Hepatocyte (in vitro differentiated cells): ENCODE measurements at regions not wholly inside any gene's neighbourhood (a gene's known extent, or its start where the extent isn't known, plus 50 kb on each side); places are given as distances from the start of the nearest gene placed in this dataset.

Experiments
- DNase-seq: peaks from one replicate; pipeline ENCODE4 v3.0.0-alpha.2; 2016; ENCODE audit warnings: low spot score
- H2AFZ ChIP-seq: fragments of 200-600 bp; sonication (generic); 2 replicates; pipeline ENCODE4 v1.6.0; 2016; ENCODE audit warnings: antibody characterized with exemption, mild to moderate bottlenecking
- H3K27ac ChIP-seq: fragments of 200-600 bp; sonication (generic); 2 replicates; pipeline ENCODE4 v1.5.1; 2016; ENCODE audit warnings: mild to moderate bottlenecking
- H3K27me3 ChIP-seq: fragments of 200-600 bp; sonication (generic); 2 replicates; pipeline ENCODE4 v1.6.1; 2016
- H3K36me3 ChIP-seq: fragments of 200-600 bp; sonication (generic); replicated peaks from 2 replicates; pipeline ENCODE4 v1.5.1; 2016; ENCODE audit warnings: low read depth; ENCODE audit not compliant: insufficient read depth
- H3K4me1 ChIP-seq: fragments of 200-600 bp; sonication (generic); 2 replicates; pipeline ENCODE4 v1.5.1; 2016; ENCODE audit warnings: mild to moderate bottlenecking, moderate library complexity; ENCODE audit not compliant: insufficient read depth
- H3K4me2 ChIP-seq: fragments of 200-600 bp; sonication (generic); 2 replicates; pipeline ENCODE4 v1.6.0; 2016
- H3K4me3 ChIP-seq: fragments of 200-600 bp; sonication (generic); 2 replicates; pipeline ENCODE4 v1.5.1; 2016; ENCODE audit warnings: mild to moderate bottlenecking
- H3K79me2 ChIP-seq: fragments of 200-600 bp; sonication (generic); 2 replicates; pipeline ENCODE4 v1.6.0; 2017; ENCODE audit warnings: mild to moderate bottlenecking
- H3K9me2 ChIP-seq: fragments of 200-600 bp; sonication (generic); replicated peaks from 2 replicates; pipeline ENCODE4 v1.6.0; 2017; ENCODE audit warnings: mild to moderate bottlenecking; ENCODE audit not compliant: insufficient read depth
- H3K9me3 ChIP-seq: fragments of 200-600 bp; sonication (generic); 2 replicates; pipeline ENCODE4 v1.5.1; 2016; ENCODE audit warnings: low read depth, mild to moderate bottlenecking
- H4K20me1 ChIP-seq: fragments of 200-600 bp; sonication (generic); 2 replicates; pipeline ENCODE4 v1.6.0; 2016; ENCODE audit warnings: mild to moderate bottlenecking; ENCODE audit not compliant: insufficient read depth, poor library complexity, severe bottlenecking
- EZH2 ChIP-seq: fragments of 200-600 bp; sonication (generic); IDR thresholded peaks from 2 replicates; pipeline ENCODE4 v1.6.1; 2016; ENCODE audit warnings: antibody characterized with exemption, mild to moderate bottlenecking, borderline replicate concordance
- EZH2phosphoT487 ChIP-seq: fragments of 200-600 bp; sonication (generic); IDR thresholded peaks from one replicate; pipeline ENCODE4 v1.6.1; 2018; ENCODE audit warnings: antibody characterized with exemption, mild to moderate bottlenecking, low read depth, moderate library complexity; ENCODE audit not compliant: unreplicated experiment, severe bottlenecking
- WGBS: methylation state at CpG from one replicate; pipeline ENCODE4 v1.1.6; 2016; ENCODE audit warnings: low lambda C conversion rate; ENCODE audit errors: missing lambda C conversion rate; 5-methylcytosine and 5-hydroxymethylcytosine counted together
- TF ChIP-seq, protein P1 (sequence below): fragments of 200-600 bp; sonication (generic); IDR thresholded peaks from 2 replicates; pipeline ENCODE4 v1.5.1; 2016; ENCODE audit warnings: antibody characterized with exemption, mild to moderate bottlenecking; ENCODE audit not compliant: poor library complexity

DNA sequence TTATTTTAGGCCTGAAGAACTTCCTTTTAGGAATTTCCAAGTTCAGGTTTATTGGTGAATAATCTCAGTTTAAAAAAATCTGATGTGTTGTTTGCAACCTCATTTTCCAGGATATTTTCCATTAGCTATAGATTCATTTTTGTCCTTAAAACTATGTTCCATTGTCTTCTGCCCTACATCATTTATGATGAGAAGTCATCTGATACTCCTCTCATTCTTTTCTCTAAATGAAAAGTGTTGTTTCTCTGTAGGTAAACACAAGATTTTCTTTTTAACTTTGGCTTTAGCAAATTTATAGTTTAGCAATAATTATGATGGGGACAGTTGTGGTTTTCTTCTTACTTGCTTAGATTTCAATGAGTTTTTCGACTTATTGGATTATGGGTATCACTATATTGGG, 427.3 kb downstream of the DCDC2C start:
- no peak overlapping the region for H3K27ac ChIP-seq
- WGBS: 89% methylated on average over 1 of the region's 1 CpG

DNA sequence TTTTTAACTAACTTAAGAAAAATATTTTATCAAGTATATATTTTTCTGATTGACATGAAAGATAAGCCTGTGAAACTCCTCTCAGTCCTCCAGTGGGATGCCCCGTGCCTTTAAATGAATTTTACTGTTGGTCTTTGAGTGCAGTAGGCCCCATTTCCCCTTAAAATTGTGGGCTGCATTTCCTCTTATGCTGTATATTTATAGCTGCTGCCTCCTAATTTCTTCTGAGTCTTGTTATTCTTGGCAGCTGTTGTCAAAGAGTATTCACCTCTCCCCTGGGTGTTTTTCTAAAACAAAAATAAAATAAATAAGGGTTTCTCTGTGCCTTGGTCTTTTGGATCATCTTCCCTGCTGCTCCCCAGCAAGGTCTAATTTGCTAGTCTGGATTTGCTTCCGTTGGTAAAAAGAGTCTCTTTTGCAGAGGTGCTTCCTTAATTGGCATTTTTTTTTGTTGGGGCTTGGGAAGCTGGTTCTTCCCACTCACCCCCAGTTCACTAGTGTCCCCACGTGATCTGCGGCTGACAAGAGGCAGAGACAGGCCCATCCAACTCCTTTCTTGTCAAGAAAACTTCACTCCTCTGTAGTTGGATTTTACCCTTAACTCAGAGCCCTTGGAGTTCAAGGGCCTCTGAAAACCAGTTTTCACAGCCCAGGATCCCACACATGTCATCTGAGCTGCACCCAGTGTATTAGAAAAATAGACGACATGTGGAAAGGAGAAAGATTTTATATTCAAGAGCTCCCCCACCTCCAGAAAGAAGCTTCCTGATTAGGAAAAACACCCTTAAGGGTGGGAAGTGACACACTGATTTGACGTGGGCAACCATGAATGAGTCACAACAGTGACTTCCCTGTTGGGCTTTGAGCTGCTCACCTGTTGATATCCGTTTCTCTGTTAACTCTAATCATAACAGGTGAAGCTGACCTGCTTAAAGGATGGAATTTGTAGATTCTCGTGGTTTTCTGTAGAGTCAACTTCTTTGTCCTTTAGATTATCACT, 431.5 kb downstream of the DCDC2C start:
- no peak overlapping the region for H2AFZ ChIP-seq
- no peak overlapping the region for H3K27ac ChIP-seq
- H3K4me1 ChIP-seq: no peaks in the 10 kb centered on the region
- H3K4me3 ChIP-seq: no peak overlapping the region
- no peaks in the 10 kb centered on the region for H3K9me3 ChIP-seq
- H3K36me3 ChIP-seq: no peaks in the 10 kb centered on the region
- no peak for DNase-seq
- no peaks in the 10 kb centered on the region for H3K9me2 ChIP-seq
- 79% methylated on average over 8 of the region's 8 CpGs for WGBS
- H3K27me3 ChIP-seq: no peaks in the 10 kb centered on the region
- TF ChIP-seq, protein P1, sequence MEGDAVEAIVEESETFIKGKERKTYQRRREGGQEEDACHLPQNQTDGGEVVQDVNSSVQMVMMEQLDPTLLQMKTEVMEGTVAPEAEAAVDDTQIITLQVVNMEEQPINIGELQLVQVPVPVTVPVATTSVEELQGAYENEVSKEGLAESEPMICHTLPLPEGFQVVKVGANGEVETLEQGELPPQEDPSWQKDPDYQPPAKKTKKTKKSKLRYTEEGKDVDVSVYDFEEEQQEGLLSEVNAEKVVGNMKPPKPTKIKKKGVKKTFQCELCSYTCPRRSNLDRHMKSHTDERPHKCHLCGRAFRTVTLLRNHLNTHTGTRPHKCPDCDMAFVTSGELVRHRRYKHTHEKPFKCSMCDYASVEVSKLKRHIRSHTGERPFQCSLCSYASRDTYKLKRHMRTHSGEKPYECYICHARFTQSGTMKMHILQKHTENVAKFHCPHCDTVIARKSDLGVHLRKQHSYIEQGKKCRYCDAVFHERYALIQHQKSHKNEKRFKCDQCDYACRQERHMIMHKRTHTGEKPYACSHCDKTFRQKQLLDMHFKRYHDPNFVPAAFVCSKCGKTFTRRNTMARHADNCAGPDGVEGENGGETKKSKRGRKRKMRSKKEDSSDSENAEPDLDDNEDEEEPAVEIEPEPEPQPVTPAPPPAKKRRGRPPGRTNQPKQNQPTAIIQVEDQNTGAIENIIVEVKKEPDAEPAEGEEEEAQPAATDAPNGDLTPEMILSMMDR: no peak
- no peak for TF ChIP-seq EZH2
- TF ChIP-seq EZH2phosphoT487: no peak
- no peak overlapping the region for H3K4me2 ChIP-seq
- H4K20me1 ChIP-seq: no peaks in the 10 kb centered on the region
- no peaks in the 10 kb centered on the region for H3K79me2 ChIP-seq

More for the DNA sequence above, 427.3 kb downstream of the DCDC2C start:
- no peaks in the 10 kb centered on the region for H3K9me3 ChIP-seq
- TF ChIP-seq EZH2phosphoT487 (no peak), EZH2 (no peak)
- TF ChIP-seq, protein P1: no peak
- no peak overlapping the region for H2AFZ ChIP-seq
- no peak for DNase-seq
- H3K4me2 ChIP-seq: no peak overlapping the region
- no peaks in the 10 kb centered on the region for H3K4me1 ChIP-seq
- no peaks in the 10 kb centered on the region for H4K20me1 ChIP-seq
- no peaks in the 10 kb centered on the region for H3K79me2 ChIP-seq
- H3K9me2 ChIP-seq: no peaks in the 10 kb centered on the region
- no peak overlapping the region for H3K4me3 ChIP-seq
- no peaks in the 10 kb centered on the region for H3K27me3 ChIP-seq
- no peaks in the 10 kb centered on the region for H3K36me3 ChIP-seq

DNA sequence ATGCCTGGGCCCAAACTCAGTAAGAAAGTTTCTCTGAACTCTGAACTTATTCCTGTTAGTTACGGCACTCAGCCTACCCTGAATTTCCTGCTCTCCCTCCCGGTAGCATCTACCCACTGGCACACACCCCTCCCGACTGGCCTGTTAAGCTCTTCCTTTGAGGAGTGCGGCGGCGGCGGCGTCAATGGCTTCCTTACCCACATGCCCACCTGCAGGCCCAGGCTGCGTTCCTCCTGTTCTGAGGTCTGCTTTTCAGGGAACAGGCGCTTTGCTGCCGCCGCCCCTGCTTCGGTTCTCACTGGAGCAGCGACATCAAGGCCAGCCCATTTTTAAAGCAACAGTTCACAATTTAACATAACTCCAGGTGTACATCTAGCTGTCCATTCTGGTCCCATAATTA, 432.4 kb downstream of the DCDC2C start:
- no peak for DNase-seq
- no peak overlapping the region for H2AFZ ChIP-seq
- no peak overlapping the region for H3K27ac ChIP-seq
- H3K27me3 ChIP-seq: no peaks in the 10 kb centered on the region
- 95% methylated on average over 14 of the region's 14 CpGs for WGBS
- H4K20me1 ChIP-seq: no peaks in the 10 kb centered on the region
- H3K4me2 ChIP-seq: no peak overlapping the region
- H3K4me1 ChIP-seq: no peaks in the 10 kb centered on the region
- H3K4me3 ChIP-seq: no peak overlapping the region
- H3K36me3 ChIP-seq: no peaks in the 10 kb centered on the region
- H3K79me2 ChIP-seq: no peaks in the 10 kb centered on the region
- H3K9me3 ChIP-seq: no peaks in the 10 kb centered on the region
- no peaks in the 10 kb centered on the region for H3K9me2 ChIP-seq
- TF ChIP-seq, protein P1: no peak
- TF ChIP-seq EZH2: no peak
- no peak for TF ChIP-seq EZH2phosphoT487
